ENCODE measurements at regions not wholly inside any gene's neighbourhood (a gene's known extent, or its start where the extent isn't known, plus 50 kb on each side); places are given as distances from the start of the nearest gene placed in this dataset.

DNA sequence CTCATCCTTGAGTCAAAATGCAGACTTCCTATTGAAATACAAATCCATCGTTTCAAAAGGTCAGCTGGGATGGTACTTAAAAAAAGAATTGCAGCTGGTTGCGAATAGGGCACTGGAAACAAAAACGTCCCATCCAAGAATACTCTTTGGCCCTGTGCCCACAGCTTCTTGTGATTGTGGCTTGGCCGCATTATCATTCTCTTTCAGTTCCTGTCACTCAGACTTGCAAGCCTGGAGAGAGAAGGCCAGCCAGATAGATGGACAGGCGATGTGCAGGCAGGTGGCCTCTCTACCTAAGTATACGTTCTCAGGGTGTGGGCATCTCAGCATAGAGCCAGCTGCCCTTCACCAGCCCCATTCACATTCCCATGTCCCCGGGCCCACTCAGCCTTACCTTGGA lies 208.5 kb upstream of the ZNF536 start:
- TF ChIP-seq, protein P1, sequence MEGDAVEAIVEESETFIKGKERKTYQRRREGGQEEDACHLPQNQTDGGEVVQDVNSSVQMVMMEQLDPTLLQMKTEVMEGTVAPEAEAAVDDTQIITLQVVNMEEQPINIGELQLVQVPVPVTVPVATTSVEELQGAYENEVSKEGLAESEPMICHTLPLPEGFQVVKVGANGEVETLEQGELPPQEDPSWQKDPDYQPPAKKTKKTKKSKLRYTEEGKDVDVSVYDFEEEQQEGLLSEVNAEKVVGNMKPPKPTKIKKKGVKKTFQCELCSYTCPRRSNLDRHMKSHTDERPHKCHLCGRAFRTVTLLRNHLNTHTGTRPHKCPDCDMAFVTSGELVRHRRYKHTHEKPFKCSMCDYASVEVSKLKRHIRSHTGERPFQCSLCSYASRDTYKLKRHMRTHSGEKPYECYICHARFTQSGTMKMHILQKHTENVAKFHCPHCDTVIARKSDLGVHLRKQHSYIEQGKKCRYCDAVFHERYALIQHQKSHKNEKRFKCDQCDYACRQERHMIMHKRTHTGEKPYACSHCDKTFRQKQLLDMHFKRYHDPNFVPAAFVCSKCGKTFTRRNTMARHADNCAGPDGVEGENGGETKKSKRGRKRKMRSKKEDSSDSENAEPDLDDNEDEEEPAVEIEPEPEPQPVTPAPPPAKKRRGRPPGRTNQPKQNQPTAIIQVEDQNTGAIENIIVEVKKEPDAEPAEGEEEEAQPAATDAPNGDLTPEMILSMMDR (IDR thresholded peaks at IDR 0.05 in 8 of 11, conservative IDR thresholded peaks at IDR 0.05 in 3 of 11), result no peak
- TF ChIP-seq POLR2AphosphoS5 (IDR thresholded peaks at IDR 0.05), result no peak
- no peak for TF ChIP-seq POLR2A (IDR thresholded peaks at IDR 0.05)
